HL-60 (cell line): ENCODE measurements at regions not wholly inside any gene's neighbourhood (a gene's known extent, or its start where the extent isn't known, plus 50 kb on each side); places are given as distances from the start of the nearest gene placed in this dataset.

Source experiments
- DNase-seq, 2 experiments: peaks; one replicate each; pipeline ENCODE4 v3.0.0-alpha.2; 2010 to 2020; ENCODE audit warnings: low read depth in 1 of 2, low spot score in 1 of 2
- H3K27ac ChIP-seq: fragments of 250-450 bp; sonication (Bioruptor Pico); replicated peaks from 2 replicates; pipeline ENCODE4 v1.5.1; 2020; ENCODE audit warnings: mild to moderate bottlenecking, moderate library complexity
- H3K27me3 ChIP-seq: fragments of 250-450 bp; sonication (Bioruptor Pico); 2 replicates; pipeline ENCODE4 v1.5.1; 2021; ENCODE audit warnings: mild to moderate bottlenecking, moderate library complexity; ENCODE audit not compliant: insufficient read depth, poor library complexity, severe bottlenecking
- H3K4me3 ChIP-seq: replicated peaks from 2 replicates; pipeline ENCODE4 v1.5.1; 2011; ENCODE audit warnings: mild to moderate bottlenecking, control low read depth, low read length; ENCODE audit not compliant: insufficient read depth
- CTCF ChIP-seq: IDR thresholded peaks from one replicate; pipeline ENCODE4 v1.5.1; 2011; ENCODE audit warnings: low read length, control low read depth, inconsistent platforms; ENCODE audit not compliant: insufficient read depth
- GABPA ChIP-seq: IDR thresholded peaks from 2 replicates; pipeline ENCODE4 v1.6.1; 2012; ENCODE audit warnings: low read depth
- POLR2AphosphoS5 ChIP-seq: IDR thresholded peaks from 2 replicates; pipeline ENCODE4 v1.6.1; 2012; ENCODE audit warnings: low read depth
- SPI1 ChIP-seq: IDR thresholded peaks from 2 replicates; pipeline ENCODE4 v1.6.1; 2012; ENCODE audit warnings: low read depth, mild to moderate bottlenecking, borderline replicate concordance
- TF ChIP-seq, protein P1 (sequence below): IDR thresholded peaks from 2 replicates; pipeline ENCODE4 v1.6.1; 2012; ENCODE audit warnings: low read depth; ENCODE audit not compliant: insufficient replicate concordance

GRCh38 chr6:164106345-164106769 lies 691.8 kb downstream of the QKI start:
- H3K27ac ChIP-seq: no peak overlapping the region
- no peaks in the 10 kb centered on the region for H3K27me3 ChIP-seq
- H3K4me3 ChIP-seq: no peak overlapping the region
- no peak for TF ChIP-seq CTCF
- no peak for TF ChIP-seq POLR2AphosphoS5
- no peak for TF ChIP-seq GABPA
- no peak for TF ChIP-seq SPI1
- TF ChIP-seq, protein P1, sequence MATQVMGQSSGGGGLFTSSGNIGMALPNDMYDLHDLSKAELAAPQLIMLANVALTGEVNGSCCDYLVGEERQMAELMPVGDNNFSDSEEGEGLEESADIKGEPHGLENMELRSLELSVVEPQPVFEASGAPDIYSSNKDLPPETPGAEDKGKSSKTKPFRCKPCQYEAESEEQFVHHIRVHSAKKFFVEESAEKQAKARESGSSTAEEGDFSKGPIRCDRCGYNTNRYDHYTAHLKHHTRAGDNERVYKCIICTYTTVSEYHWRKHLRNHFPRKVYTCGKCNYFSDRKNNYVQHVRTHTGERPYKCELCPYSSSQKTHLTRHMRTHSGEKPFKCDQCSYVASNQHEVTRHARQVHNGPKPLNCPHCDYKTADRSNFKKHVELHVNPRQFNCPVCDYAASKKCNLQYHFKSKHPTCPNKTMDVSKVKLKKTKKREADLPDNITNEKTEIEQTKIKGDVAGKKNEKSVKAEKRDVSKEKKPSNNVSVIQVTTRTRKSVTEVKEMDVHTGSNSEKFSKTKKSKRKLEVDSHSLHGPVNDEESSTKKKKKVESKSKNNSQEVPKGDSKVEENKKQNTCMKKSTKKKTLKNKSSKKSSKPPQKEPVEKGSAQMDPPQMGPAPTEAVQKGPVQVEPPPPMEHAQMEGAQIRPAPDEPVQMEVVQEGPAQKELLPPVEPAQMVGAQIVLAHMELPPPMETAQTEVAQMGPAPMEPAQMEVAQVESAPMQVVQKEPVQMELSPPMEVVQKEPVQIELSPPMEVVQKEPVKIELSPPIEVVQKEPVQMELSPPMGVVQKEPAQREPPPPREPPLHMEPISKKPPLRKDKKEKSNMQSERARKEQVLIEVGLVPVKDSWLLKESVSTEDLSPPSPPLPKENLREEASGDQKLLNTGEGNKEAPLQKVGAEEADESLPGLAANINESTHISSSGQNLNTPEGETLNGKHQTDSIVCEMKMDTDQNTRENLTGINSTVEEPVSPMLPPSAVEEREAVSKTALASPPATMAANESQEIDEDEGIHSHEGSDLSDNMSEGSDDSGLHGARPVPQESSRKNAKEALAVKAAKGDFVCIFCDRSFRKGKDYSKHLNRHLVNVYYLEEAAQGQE: no peak
- DNase-seq: no peak

DNA sequence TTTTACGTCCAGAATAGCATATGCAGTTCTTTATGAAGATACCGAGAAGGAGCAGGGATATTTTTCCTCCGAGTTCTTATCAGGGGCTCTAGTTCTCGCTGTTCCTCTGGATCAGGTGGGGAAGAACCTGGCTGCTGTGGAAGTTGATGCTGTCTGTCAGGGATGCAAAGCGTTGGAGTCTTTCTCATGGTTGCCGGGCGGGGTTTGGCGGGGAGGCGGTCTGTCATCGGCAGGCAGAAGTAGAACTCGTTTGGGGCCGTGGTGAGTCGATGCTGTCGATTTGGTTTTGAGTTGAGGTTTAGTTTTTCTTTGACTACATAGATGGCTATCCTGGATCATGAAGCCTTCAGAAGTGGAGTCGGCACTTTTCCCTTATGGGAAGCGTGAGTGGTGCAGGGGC lies 691.2 kb downstream of the QKI start:
- Histone ChIP-seq H3K27me3 (no peaks in the 10 kb centered on the region), H3K27ac (no peak overlapping the region), H3K4me3 (no peak overlapping the region)
- TF ChIP-seq CTCF (no peak), POLR2AphosphoS5 (no peak), SPI1 (no peak), GABPA (no peak)
- TF ChIP-seq, protein P1: no peak
- no peak for DNase-seq

GRCh38 chr6:164104432-164104831 lies 689.9 kb downstream of the QKI start:
- H3K4me3 ChIP-seq: no peak overlapping the region
- no peak for TF ChIP-seq CTCF
- TF ChIP-seq, protein P1: no peak
- no peak for TF ChIP-seq GABPA
- TF ChIP-seq SPI1: no peak
- no peak for TF ChIP-seq POLR2AphosphoS5
- no peak overlapping the region for H3K27ac ChIP-seq
- no peaks in the 10 kb centered on the region for H3K27me3 ChIP-seq
- DNase-seq: no peak
